BLaER1 treated with 17β-estradiol and CSF1 and Interleukin-3, amounts not matched to agents 10 nM and 100 nM (cell line): ENCODE measurements at regions not wholly inside any gene's neighbourhood (a gene's known extent, or its start where the extent isn't known, plus 50 kb on each side); places are given as distances from the start of the nearest gene placed in this dataset.
"Not testable (repeated sequence)": the region's sequence is repeated elsewhere in the genome, so short reads cannot be mapped to it uniquely, and the experiment has no call there.

Experiments
- H3K27ac ChIP-seq, 11 experiments: shearing (Covaris generic); formaldehyde crosslinking; 2 replicates each; pipeline ENCODE4 v1.8.1; 2022
- H3K27me3 ChIP-seq, 11 experiments: shearing (Covaris generic); formaldehyde crosslinking; 2 replicates each; pipeline ENCODE4 v1.8.1; 2022
- H3K36me3 ChIP-seq, 11 experiments: shearing (Covaris generic); formaldehyde crosslinking; 2 replicates each; pipeline ENCODE4 v1.8.1; 2022
- H3K4me1 ChIP-seq, 10 experiments: shearing (Covaris generic); formaldehyde crosslinking; 2 replicates each; pipeline ENCODE4 v1.8.1; 2022
- H3K4me2 ChIP-seq, 11 experiments: shearing (Covaris generic); formaldehyde crosslinking; 2 replicates each; pipeline ENCODE4 v1.8.1; 2022
- H3K4me3 ChIP-seq, 10 experiments: shearing (Covaris generic); formaldehyde crosslinking; 2 replicates each; pipeline ENCODE4 v1.8.1; 2022
- H3K9ac ChIP-seq, 11 experiments: shearing (Covaris generic); formaldehyde crosslinking; 2 replicates each; pipeline ENCODE4 v1.8.1; 2022
- H3K9me3 ChIP-seq, 11 experiments: shearing (Covaris generic); formaldehyde crosslinking; replicated peaks in 1 of 11; 2 replicates each; pipeline ENCODE4 v1.8.1; 2022
- H4K20me1 ChIP-seq, 11 experiments: shearing (Covaris generic); formaldehyde crosslinking; 2 replicates each; pipeline ENCODE4 v1.8.1; 2022
- Cebpa-rat ChIP-seq, 11 experiments: shearing (Covaris generic); IDR thresholded peaks; 2 replicates each; pipeline ENCODE4 v1.8.1; 2022

- Histone ChIP-seq H3K9ac (no peak overlapping the region), H3K9me3 (no peaks in the 10 kb centered on the region), H3K27me3 (no peaks in the 10 kb centered on the region), H3K36me3 (no peaks in the 10 kb centered on the region), H4K20me1 (no peaks in the 10 kb centered on the region), H3K4me2 (no peak overlapping the region), H3K4me1 (no peaks in the 10 kb centered on the region), H3K27ac (no peak overlapping the region), H3K4me3 (no peak overlapping the region)
- no peak for TF ChIP-seq Cebpa-rat (IDR thresholded peaks at IDR 0.05)
These were observed 1829.0 kb upstream of the MIR17HG start for GRCh38 chr13:89518289-89519077.

GRCh38 chr13:89520468-89520867 lies 1827.0 kb upstream of the MIR17HG start:
- Histone ChIP-seq H3K9ac (no peak overlapping the region), H3K27me3 (no peaks in the 10 kb centered on the region), H3K27ac (no peak overlapping the region), H3K4me3 (no peak overlapping the region), H3K36me3 (no peaks in the 10 kb centered on the region), H3K4me1 (no peaks in the 10 kb centered on the region), H3K4me2 (no peak overlapping the region), H4K20me1 (no peaks in the 10 kb centered on the region), H3K9me3 (no peaks in the 10 kb centered on the region)
- no peak for TF ChIP-seq Cebpa-rat (IDR thresholded peaks at IDR 0.05)

GRCh38 chr13:89521672-89522071 lies 1825.8 kb upstream of the MIR17HG start:
- not testable (repeated sequence) for H3K4me1 ChIP-seq

GRCh38 chr13:89541091-89542030 lies 1806.1 kb upstream of the MIR17HG start:
- Histone ChIP-seq H3K27me3 (no peaks in the 10 kb centered on the region), H3K9ac (no peak overlapping the region), H4K20me1 (no peaks in the 10 kb centered on the region), H3K36me3 (no peaks in the 10 kb centered on the region), H3K27ac (no peak overlapping the region), H3K9me3 (no peaks in the 10 kb centered on the region), H3K4me2 (no peak overlapping the region), H3K4me3 (no peak overlapping the region), H3K4me1 (no peaks in the 10 kb centered on the region)
- no peak for TF ChIP-seq Cebpa-rat (IDR thresholded peaks at IDR 0.05)

More at GRCh38 chr13:89521672-89522071, 1825.8 kb upstream of the MIR17HG start:
- H4K20me1 ChIP-seq, H3K27me3 ChIP-seq, H3K36me3 ChIP-seq, H3K9ac ChIP-seq, H3K27ac ChIP-seq, H3K4me2 ChIP-seq, H3K4me3 ChIP-seq, H3K9me3 ChIP-seq: not testable (repeated sequence)

- H3K9ac ChIP-seq, result no peak overlapping the region
- no peak overlapping the region for H3K4me3 ChIP-seq
- H3K9me3 ChIP-seq, result peaks cover 0 to 8% (median 4%) of the 10 kb centered on the region in 11 experiments; a peak in 3 of 22 replicates
- H3K27me3 ChIP-seq, result no peaks in the 10 kb centered on the region
- no peak overlapping the region for H3K27ac ChIP-seq
- no peak overlapping the region for H3K4me2 ChIP-seq
- no peaks in the 10 kb centered on the region for H3K4me1 ChIP-seq
- TF ChIP-seq Cebpa-rat (IDR thresholded peaks at IDR 0.05), result no peak
- no peaks in the 10 kb centered on the region for H4K20me1 ChIP-seq
- H3K36me3 ChIP-seq, result no peaks in the 10 kb centered on the region
These were observed 1796.5 kb upstream of the MIR17HG start for GRCh38 chr13:89550938-89551337.

- TF ChIP-seq Cebpa-rat (IDR thresholded peaks at IDR 0.05), result no peak
- Histone ChIP-seq H3K4me1 (no peaks in the 10 kb centered on the region), H3K9me3 (peaks cover 0 to 8% (median 4%) of the 10 kb centered on the region in 11 experiments; a peak in 3 of 22 replicates), H3K9ac (no peak overlapping the region), H4K20me1 (no peaks in the 10 kb centered on the region), H3K27ac (no peak overlapping the region), H3K4me2 (no peak overlapping the region), H3K27me3 (no peaks in the 10 kb centered on the region), H3K36me3 (no peaks in the 10 kb centered on the region), H3K4me3 (no peak overlapping the region)
These were observed 1792.7 kb upstream of the MIR17HG start for GRCh38 chr13:89554801-89555200.

- TF ChIP-seq Cebpa-rat (IDR thresholded peaks at IDR 0.05), result no peak
- H3K36me3 ChIP-seq, result no peaks in the 10 kb centered on the region
- no peak overlapping the region for H3K4me2 ChIP-seq
- no peak overlapping the region for H3K4me3 ChIP-seq
- H3K9ac ChIP-seq, result no peak overlapping the region
- no peaks in the 10 kb centered on the region for H3K27me3 ChIP-seq
- no peaks in the 10 kb centered on the region for H4K20me1 ChIP-seq
- no peaks in the 10 kb centered on the region for H3K9me3 ChIP-seq
- H3K4me1 ChIP-seq, result no peaks in the 10 kb centered on the region
- no peak overlapping the region for H3K27ac ChIP-seq
These were observed 1781.9 kb upstream of the MIR17HG start for GRCh38 chr13:89565476-89566100.

- H3K4me1 ChIP-seq, result no peaks in the 10 kb centered on the region
These were observed 1780.5 kb upstream of the MIR17HG start for GRCh38 chr13:89567025-89567424.

GRCh38 chr13:89568276-89568675 lies 1779.2 kb upstream of the MIR17HG start:
- Histone ChIP-seq H3K4me3 (no peak overlapping the region), H3K4me1 (no peaks in the 10 kb centered on the region), H3K9me3 (peaks cover 3 to 17% (median 7%) of the 10 kb centered on the region in 11 experiments; a peak in 14 of 22 replicates), H3K27ac (no peak overlapping the region), H4K20me1 (no peaks in the 10 kb centered on the region), H3K36me3 (no peaks in the 10 kb centered on the region), H3K4me2 (no peak overlapping the region), H3K27me3 (no peaks in the 10 kb centered on the region), H3K9ac (no peak overlapping the region)
- TF ChIP-seq Cebpa-rat (IDR thresholded peaks at IDR 0.05), result no peak

More at GRCh38 chr13:89567025-89567424, 1780.5 kb upstream of the MIR17HG start:
- Histone ChIP-seq H3K4me3 (no peak overlapping the region), H3K27ac (no peak overlapping the region), H3K27me3 (no peaks in the 10 kb centered on the region), H4K20me1 (no peaks in the 10 kb centered on the region), H3K36me3 (no peaks in the 10 kb centered on the region), H3K9me3 (peaks cover 0 to 12% (median 6%) of the 10 kb centered on the region in 11 experiments; a peak in 13 of 22 replicates), H3K9ac (no peak overlapping the region), H3K4me2 (no peak overlapping the region)
- no peak for TF ChIP-seq Cebpa-rat (IDR thresholded peaks at IDR 0.05)
